ENCODE measurements at regions not wholly inside any gene's neighbourhood (a gene's known extent, or its start where the extent isn't known, plus 50 kb on each side); places are given as distances from the start of the nearest gene placed in this dataset.

DNA sequence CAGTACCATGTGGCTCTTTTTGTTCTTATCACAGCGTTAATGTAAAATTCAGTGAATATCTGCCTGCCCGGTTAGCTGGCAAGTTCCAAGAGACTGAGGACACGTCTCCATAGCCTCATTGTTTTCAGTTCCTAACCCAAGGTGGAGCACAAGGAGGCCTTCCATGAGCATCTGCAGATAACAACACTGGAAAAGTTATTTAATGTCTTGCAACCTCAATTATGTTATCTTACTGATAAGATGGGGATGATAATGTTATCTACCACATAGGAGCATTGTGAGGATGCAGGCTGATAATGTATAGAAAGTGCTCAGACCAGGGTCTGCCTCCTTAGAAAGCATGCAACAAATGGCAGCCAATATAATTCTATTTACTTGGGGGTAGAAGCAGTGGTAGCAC is 109.6 kb upstream of the DNAH14 start (continued):
- no peak for TF ChIP-seq SRF (IDR thresholded peaks at IDR 0.05; ENCODE audit: low read depth, low read length)
- TF ChIP-seq BACH1 (IDR thresholded peaks at IDR 0.05; ENCODE audit: low read length) = no peak
- no peak for TF ChIP-seq NRF1 (IDR thresholded peaks at IDR 0.05; ENCODE audit: low read depth, low read length)
- TF ChIP-seq TBP (IDR thresholded peaks at IDR 0.05; ENCODE audit: low read depth, low read length) = no peak
